ENCODE measurements at regions not wholly inside any gene's neighbourhood (a gene's known extent, or its start where the extent isn't known, plus 50 kb on each side); places are given as distances from the start of the nearest gene placed in this dataset.
"Not testable (repeated sequence)": the region's sequence is repeated elsewhere in the genome, so short reads cannot be mapped to it uniquely, and the experiment has no call there.

DNA sequence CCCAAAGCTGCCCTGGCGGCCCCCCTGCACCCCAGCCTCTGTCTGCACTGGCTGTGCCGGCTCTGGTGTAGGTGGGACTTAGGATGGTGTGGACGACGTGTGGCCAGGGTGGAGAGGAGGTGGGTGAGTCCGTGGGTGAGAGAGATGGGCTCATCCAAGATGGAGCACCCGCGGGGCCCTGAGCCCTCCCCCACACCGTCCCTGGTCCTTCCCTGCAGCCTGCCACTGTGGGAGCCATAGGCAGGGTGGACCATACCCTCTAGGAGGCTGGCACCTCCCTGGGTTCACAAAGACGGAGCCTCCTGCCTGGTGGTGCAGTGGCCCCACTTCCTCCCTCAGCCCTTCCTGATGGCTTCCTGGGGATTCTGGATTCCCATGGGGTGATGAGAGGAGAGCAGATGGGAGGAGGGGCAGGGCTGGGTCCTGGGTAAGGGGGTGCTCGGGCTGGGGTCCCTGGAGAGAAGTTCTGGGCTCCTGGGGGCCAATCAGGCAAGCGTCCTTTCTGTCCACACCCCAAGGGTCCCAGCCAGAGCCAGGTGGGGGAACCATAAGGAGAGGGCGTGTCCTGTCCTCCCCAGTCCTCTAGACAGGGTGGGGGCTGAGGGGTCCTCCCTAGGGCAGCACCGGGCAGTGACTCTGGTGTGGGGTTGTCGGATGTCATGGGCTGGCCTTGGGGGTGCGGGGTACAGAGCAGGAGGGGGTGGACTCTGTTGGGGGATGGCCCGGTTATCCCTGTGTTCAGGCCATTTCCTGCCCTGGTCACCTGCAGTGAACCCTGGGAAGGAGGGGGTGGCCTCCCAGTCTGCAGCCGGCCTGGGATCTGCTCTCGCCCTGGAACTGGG, 384.8 kb downstream of the TMEM121 start:
- no peak overlapping the region for H3K4me3 ChIP-seq (ENCODE audit: low read depth, low read length)
- TF ChIP-seq, protein P1, sequence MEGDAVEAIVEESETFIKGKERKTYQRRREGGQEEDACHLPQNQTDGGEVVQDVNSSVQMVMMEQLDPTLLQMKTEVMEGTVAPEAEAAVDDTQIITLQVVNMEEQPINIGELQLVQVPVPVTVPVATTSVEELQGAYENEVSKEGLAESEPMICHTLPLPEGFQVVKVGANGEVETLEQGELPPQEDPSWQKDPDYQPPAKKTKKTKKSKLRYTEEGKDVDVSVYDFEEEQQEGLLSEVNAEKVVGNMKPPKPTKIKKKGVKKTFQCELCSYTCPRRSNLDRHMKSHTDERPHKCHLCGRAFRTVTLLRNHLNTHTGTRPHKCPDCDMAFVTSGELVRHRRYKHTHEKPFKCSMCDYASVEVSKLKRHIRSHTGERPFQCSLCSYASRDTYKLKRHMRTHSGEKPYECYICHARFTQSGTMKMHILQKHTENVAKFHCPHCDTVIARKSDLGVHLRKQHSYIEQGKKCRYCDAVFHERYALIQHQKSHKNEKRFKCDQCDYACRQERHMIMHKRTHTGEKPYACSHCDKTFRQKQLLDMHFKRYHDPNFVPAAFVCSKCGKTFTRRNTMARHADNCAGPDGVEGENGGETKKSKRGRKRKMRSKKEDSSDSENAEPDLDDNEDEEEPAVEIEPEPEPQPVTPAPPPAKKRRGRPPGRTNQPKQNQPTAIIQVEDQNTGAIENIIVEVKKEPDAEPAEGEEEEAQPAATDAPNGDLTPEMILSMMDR (IDR thresholded peaks at IDR 0.05; ENCODE audit: insufficient read depth, low read length) = no peak
- DNase-seq (ENCODE audit: low read depth) = no peak

DNA sequence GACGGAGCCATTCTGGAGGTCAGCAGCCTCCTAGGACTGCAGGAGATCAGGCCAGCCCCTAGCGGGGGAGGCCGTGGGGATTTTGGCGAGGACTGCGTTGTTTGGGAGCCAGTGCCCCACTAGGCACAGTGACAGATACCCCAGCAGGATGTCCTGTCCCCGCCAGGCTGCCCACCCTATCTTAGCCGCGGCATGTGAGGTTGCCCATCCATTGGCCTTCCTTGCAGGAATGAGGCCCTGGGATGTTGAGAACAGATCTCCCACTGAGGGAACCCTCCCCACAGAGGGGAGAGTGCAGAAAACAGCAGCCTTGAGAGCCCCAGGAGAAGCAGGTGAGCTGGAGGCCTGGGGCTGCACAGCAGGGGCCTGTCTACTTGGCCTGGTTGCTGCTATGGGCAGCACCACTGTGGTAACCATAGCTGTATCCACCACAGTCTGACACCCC, 385.5 kb downstream of the TMEM121 start:
- DNase-seq (ENCODE audit: low read depth); H3K4me3 ChIP-seq (ENCODE audit: low read depth, low read length): not testable (repeated sequence)

DNA sequence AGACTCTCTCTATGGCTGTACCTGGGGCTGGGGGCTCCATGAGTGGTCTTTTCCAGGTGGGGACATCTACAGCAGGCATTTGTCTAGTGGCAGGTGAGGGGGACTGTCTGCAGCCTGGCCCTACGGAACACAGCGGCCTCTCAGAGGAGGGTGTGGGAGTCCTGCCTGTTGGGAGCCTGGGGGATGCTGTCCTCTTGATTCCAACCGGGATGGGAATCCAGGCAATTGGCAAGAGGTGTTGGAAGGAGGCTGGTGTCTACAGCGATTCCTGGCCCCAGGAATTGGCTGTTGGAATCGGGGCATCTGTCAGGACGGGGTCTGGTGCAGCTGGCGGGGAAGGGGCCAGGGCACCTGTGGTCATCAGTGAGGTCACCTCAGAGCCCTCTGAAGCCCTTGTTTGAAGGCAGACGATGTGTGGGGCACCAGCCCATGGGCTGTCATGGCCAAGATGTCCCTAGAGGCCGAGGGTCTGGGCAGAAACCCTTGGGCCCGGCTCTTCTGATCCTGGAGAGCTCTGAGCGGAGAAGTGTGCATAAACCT, 386.3 kb downstream of the TMEM121 start:
- no peak overlapping the region for H3K4me3 ChIP-seq (ENCODE audit: low read depth, low read length)
- TF ChIP-seq, protein P1 (IDR thresholded peaks at IDR 0.05; ENCODE audit: insufficient read depth, low read length) = no peak
- DNase-seq (ENCODE audit: low read depth) = no peak

DNA sequence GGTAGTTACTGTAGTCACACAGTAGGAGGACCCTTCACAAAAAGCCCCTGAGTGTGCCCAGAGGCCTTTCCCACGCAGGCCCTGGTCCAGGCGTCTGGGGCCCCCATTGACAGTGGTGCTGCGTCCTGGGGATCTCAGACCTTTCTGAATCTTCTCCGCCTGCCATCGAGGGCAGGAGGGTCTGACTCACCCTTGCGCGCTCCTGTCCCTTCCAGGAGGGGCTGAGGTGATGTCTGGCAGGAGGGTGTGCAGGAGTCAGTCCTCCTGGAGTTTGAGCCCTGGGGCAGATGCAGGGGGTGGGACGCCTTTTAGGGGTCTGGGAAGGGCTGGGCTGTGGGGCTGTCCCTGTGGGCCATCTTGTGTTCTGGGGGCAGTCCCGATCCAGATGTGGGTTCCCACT, 386.8 kb downstream of the TMEM121 start:
- H3K4me3 ChIP-seq (ENCODE audit: low read depth, low read length) = no peak overlapping the region
- no peak for DNase-seq (ENCODE audit: low read depth)
- TF ChIP-seq, protein P1 (IDR thresholded peaks at IDR 0.05; ENCODE audit: insufficient read depth, low read length) = no peak

DNA sequence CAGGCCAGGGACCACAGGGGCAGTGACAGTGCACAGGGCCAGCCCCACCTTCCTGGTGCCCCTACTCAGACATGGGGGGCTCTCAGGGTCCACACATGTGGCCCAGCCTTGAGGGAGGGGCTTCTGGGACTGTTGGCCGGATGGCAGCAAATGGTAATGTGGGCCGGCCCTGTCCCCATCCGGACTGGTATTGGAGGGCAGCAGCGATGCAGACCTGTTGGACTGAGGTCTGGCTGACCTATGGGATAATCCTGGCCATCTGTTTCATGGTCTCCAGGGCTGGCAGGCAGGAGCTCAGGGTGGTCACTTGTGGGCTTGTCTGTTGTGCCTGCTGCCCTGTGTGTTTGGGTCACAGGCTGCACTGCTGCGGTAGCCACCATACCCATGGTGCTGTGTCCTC, 387.5 kb downstream of the TMEM121 start:
- no peak for DNase-seq (ENCODE audit: low read depth)
- no peak overlapping the region for H3K4me3 ChIP-seq (ENCODE audit: low read depth, low read length)
- TF ChIP-seq, protein P1 (IDR thresholded peaks at IDR 0.05; ENCODE audit: insufficient read depth, low read length) = no peak

DNA sequence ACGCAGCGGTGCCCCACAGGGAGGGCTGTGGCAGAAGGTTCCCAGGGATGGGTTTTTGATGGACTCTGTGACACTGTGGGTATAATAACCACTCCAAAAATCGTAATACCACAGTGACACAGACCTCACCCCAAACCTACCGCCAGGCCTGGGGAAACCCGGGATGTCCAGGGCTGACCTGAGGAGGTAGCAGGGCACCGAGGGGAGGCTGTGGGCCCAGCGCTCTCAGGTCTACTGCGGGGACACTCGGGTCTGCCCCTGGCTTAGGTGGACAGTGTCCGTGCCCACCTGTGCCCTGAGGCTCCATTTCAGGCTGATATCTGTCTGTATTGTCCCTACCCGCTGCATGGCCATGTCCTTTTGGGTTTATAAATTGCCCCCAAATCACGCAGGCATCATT, 387.9 kb downstream of the TMEM121 start:
- H3K4me3 ChIP-seq (ENCODE audit: low read depth, low read length); DNase-seq (ENCODE audit: low read depth): not testable (repeated sequence)

DNA sequence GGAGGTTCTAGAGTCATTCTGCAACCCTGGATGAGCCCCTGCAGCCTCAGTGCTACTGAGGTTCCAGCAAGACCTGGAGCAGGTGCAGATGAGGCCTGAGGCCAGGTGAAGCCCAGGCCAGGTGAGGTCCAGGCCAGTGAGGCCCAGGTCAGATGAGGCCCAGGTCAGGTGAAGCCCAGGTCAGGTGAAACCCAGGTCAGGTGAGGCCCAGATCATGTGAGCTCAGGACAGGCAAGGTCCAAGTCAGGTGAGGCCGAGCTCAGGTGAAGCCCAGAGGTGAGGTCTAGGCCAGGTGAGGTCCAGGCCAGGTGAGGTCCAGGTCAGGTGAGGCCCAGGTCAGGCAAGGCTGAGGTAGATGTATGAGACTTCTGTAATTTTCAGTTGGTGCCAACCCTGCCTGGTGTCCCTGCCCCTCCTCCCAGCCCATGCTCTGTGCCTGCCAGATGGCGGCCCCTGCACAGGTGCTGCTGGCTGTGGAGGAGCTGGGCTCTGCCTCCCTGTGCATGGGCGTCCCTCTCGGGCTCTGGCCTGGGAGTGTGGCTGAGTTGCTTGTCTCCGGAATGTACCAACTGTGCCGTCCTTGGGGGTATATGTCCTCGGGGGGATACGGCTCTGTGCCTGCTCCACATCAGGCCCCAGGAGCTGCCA, 388.5 kb downstream of the TMEM121 start:
- TF ChIP-seq, protein P1 (IDR thresholded peaks at IDR 0.05; ENCODE audit: insufficient read depth, low read length) = no peak
- no peak overlapping the region for H3K4me3 ChIP-seq (ENCODE audit: low read depth, low read length)
- DNase-seq (ENCODE audit: low read depth) = no peak

DNA sequence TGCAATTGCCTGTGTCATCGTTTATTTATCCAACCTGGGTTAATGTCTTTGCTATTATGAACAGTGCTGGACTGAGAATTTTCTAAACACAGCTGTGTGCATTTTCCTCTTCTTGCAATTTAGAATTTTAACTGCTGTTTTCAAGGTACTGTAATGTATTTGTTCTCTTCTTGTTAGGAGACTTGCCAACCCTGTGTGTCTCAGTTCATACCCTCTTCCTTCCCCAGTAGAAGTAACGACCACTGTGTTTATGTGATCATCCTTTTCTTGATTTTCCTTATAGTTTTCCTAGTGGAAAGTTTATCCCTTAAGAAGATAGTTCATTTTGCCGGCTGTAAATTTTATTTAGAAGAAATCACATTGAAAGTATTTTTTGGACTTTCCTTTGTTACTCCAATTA, 389.2 kb downstream of the TMEM121 start:
- not testable (repeated sequence) for H3K4me3 ChIP-seq (ENCODE audit: low read depth, low read length); DNase-seq (ENCODE audit: low read depth)

DNA sequence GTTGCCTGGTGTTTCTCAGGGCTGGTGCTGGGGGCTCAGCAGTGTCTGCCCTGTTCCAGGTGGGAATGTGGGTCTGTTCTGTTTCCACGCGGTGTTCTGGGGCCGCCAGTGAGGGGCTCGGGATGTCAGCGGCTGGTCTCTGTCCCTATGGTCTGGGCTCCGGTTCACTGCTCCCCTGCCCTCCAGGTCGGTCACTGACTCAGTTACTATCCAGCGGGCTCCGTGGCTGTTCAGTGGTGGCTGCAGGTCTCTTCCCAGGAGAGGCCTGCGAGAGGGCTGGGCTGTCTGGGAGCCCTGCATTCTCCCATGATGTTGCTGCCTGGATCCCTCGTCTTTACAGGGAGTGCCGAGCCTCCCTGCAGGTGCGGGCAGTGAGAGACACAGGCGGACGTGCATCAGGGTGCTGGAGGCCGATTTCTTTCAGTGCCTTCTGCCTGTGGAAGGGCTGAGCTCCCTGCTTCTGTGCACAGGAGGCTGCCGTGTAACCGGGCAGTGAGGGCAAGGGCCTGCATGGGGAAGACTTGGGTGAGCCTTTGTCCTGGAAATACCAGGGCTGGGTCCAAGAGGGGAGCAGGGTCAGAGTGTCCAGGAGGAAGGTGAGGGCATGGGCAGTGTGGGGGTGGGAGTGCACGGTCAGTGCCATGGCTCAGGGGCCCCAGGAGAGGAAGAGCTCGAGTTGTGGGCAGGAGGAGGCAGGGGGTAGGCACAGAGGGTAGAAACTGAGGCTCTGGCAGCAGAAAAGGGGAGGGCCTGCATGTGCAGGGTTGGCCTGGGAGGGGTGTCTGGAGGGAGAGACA, 391.0 kb downstream of the TMEM121 start:
- not testable (repeated sequence) for DNase-seq (ENCODE audit: low read depth); H3K4me3 ChIP-seq (ENCODE audit: low read depth, low read length)
